ENCODE measurements at regions not wholly inside any gene's neighbourhood (a gene's known extent, or its start where the extent isn't known, plus 50 kb on each side); places are given as distances from the start of the nearest gene placed in this dataset.
"Not testable (repeated sequence)": the region's sequence is repeated elsewhere in the genome, so short reads cannot be mapped to it uniquely, and the experiment has no call there.

DNA sequence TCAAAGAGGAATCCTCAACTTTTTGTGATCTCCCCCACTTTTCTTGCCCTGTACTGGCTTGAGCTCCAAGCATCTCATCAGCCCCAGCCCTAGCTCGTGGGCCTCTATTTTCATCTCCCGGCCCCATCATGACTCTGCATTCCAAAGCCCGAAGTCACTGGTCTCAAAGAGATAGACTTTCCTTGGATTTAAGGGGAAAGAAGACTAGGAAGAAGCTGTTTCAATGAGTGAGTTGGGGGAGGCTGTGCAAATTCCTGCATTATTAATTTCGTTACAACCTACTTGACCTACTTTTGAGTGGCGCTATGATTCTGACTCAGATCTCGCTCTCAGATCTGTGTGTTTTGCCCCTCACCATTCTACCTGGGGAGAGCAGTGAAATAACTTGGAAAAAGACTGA, 266.6 kb upstream of the TBL1XR1 start:
- peak; percentile 96 for DNase-seq

DNA sequence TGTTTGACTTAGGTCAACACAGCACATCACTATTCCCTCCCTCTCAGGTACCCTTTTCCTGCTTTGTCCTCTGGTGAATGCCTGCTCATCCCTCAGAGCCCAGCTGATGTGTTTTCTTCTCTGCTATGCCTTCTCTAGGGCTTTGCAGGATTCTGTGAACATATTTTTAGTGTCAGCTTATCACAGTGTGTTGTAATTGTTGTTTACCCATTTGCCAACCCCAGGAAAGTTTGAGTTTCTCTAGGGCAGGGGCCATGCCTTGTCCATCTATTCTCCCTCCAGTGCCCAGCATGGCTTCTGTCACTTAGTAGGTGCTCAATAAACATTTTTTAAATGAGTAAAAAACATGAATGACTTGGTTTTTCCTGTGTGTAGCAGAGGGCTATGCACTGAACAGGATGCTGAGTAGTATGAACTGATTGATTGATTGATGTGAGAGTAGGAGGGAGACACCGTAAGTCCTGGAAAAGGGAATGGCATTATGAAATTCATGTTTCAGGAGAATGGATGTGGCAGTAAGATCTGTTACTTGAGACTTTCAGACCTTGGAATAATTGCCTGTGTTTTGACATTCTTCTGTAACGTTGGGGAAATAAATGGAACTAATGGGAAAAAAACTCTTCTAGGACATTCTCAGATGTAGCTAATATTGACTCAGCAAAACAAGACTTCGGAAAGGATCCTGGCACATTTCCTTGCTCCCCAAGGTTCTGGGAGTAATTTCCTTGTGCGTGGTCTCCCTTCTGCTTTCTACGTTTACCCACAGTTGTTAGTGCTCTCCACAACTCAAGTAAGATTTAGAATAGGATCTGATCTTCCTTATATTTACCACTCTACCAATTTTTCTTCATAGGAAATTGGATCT, 267.3 kb upstream of the TBL1XR1 start:
- peak; percentile 34 for DNase-seq

DNA sequence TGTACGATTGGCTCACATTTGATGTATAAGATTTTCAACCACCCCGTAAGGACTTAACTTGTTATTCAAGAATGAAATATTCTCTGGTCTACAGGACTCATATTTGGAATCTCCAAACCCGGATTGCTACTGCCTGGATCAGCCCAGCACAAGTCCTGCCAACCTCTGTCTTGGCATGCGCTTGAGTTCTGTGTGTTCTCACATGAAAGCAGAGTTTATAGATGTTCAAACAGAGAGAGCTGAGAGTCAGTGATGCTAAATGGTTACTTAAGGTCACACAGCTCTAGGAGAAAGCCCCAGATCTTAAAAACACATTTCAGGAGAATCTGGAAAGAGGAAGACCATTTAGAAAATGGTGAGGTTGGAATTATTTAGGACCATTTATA, 268.0 kb upstream of the TBL1XR1 start:
- no peak for DNase-seq

DNA sequence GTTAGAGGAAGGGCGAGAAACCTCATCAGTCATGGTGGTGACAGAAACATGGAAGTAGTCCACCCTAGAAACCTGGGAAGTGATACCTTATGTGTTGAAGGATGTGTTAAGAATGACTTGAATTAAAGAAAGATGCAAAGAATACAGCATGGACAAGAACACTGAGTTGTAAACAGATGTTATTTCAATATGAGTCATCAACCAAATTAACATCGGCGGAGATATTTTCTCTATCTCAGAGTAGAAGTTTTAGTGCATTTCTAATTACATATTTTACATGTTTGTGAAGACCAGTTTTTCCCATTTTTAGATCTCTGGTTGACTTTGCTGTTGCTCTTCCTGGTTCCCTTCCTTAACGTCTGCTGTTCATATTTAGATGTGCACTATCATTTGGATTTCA, 268.8 kb upstream of the TBL1XR1 start:
- peak; percentile 57 for DNase-seq

DNA sequence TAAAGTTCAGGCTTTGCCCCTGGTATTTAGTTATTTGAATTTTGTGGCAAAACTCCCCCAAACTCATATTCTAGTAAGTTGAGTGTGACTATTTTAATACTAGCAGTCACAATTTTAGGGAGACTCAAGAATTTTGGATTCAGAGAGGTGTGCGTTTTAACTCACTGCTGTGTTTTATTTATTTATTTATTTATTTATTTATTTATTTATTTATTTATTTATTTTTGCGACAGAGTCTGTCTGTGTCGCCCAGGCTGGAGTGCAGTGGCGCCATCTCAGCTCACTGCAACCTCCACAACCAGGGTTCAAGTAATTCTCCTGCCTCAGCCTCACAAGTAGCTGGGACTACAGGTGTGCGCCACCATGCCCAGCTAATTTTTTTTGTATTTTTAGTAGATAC, 269.3 kb upstream of the TBL1XR1 start:
- DNase-seq, result not testable (repeated sequence)

DNA sequence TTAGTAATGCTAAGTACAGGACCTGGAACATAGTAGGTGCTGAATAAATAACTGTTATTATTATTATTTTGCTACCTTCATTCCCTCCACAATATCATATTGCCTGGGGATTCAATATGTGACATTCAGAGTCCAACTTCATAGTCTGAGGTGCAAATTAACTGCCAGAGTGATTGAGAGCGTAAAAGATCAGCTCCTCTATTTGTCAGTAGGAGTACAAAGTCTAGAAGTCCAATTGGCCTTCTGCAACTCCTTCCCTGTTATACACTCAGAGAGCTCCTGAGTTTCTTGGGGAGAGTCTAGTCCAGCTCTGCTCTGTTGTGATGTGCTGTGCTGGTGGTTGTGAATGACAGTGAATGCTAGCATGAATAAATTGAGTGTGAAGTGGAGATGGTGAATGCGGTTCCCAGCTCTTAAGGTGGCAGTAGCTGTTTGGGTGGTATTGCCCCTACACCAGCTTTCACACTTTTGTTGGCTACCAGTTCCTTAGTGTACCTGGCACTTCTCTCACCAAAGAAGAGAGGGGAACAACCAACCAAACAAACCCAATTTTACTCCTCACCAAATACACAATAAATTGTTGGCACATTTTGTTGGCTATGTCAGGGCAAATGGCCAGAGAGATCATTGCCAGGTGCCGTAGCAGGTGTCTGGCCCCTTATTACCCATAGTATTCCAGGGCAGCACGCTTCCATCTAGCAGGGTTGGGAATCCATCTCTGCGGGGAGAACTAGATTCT, 270.1 kb upstream of the TBL1XR1 start:
- no peak for DNase-seq

DNA sequence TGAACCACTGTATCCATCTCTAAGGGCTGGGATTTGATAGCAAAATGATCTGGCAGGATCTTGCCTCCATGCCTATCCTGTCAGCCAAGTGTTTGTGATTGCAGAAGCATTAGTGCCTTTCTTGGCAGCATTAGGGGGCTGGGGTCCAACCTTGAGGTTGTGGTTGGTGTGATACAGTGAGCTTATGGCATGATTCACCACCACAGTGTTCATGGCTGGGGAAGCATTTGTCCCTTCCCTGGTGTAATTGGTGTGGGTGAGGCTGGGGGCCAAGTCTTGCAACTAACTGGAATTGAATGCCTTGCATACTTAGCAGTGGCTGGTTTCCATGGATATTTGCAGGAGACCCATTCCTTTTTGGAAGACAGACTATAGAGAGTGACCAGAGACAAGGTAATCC, 271.0 kb upstream of the TBL1XR1 start:
- peak; percentile 100 for DNase-seq

DNA sequence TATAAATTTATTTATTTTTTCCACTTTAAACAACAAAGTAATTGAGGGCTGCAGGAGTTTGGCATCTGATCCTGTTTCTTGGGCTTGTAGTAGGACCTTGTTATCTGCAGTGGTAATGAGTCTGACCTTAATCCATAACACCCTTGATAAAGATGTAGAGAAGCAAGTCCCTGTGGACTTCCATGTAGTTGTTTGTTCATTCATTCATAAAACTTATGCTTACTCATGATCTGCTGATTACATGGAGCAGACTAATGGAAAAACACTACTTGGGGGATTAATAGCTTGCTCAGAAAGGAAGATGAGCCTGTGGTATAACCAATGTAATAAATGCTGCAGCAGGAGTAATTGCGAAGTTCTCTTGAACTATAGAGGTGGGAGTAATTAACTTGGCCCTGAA, 271.5 kb upstream of the TBL1XR1 start:
- DNase-seq, result peak; percentile 64

DNA sequence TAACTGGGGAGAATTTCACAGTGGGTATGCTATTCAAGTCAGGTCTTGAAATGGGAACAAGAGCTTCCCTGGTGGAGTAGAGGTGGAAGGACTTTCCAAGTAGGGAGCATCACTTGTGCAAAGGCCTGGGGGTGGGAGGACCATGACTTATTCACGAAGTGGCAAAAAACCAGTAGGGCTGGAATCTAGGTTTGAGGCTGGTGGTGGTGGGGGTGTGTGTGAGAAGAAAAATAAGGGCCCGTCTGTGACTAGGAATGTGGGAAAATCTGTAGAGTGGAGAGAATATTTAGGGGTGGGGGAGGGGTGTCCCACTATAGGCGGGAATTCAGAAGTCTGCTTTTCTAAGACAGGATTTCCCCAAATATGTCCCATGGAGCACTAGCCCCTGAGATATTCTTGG, 271.9 kb upstream of the TBL1XR1 start:
- peak; percentile 55 for DNase-seq

DNA sequence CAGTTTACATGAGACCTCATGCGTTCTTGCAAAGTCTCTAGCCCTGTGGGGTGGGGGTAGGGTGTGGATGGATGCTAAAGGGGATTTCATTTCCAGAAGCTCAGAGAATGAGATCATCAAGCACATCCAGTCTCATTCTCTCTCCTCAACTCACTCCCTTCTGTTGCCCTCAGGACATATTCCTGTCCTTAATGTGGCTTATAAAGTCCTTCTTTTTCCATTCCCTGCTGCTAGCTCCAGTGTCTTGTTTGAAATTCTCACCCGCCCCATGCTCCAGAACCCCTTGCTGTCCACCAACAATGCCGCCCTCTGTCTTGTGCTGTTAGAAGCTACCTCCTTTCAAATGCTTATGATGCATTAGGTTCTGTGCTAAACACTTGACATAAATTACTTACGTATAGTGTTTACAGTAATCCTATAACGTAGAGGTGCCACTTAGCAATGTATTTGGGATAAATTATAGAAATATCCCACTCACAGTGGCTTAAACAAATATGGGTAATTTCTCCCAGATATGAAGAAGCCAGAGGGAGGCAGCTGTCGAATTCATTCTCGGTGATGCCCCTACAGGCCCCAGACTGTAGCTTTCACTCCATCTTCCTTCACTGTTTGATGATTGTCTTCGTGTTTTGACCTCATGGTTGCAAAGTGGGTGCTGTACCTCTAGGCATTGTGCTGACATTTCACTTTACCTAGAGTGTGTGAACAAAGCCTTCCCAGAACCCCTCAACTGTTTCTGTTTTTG, 273.1 kb upstream of the TBL1XR1 start:
- peak; percentile 84 for DNase-seq

DNA sequence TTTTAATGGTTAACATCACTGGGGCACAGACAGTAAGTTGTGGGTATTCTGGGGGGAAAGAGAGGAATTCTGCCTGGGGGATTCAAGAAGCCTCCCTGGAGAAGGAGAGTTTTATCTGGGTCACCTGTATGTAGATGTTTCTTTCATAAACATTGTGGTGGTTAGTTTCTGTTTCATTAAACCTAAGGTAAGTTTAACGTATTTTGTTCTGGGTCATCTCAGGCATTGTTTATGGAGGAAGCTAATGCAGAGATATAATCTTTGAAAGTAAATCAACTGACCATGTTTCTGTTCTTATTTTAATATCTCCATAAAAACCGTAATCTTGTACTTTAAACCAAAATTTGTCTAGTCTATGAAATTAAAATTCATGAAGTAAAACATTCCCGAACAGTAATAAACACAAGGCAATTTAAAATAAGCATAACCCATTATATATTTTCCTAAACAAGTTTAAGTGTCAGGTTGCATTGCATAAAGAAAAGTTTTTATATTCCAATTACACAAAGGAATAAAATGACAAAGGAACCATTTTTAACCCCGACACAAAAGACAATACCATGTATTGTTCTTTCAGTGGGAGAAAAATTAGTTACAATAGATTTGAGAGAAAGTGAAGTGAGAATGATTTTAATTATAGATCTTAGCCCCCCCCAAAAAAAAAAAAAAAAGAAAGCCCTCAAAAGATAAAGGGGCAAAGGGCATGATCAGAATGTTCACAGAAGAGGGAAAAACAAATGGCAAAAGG, 274.6 kb upstream of the TBL1XR1 start:
- DNase-seq, result no peak

DNA sequence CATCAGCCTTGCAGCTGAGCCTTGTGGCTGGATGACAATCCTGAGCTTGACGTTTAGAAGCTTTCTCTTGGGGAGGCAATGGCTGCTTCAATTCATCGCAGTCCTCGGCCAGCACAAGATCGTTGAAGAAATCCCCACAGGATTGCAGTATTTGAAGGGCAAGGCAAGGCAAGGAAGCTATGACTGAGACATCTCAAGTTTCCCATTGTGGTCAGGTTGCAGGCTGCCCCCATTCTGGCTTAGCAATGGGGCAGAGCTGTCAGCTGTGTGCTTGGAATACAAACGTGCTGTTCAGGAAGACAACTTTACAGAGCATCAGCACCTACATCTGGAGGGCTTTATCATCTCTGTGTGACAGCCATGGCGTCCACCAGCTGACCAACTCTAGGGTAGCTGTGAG, 275.9 kb upstream of the TBL1XR1 start:
- peak; percentile 69 for DNase-seq

DNA sequence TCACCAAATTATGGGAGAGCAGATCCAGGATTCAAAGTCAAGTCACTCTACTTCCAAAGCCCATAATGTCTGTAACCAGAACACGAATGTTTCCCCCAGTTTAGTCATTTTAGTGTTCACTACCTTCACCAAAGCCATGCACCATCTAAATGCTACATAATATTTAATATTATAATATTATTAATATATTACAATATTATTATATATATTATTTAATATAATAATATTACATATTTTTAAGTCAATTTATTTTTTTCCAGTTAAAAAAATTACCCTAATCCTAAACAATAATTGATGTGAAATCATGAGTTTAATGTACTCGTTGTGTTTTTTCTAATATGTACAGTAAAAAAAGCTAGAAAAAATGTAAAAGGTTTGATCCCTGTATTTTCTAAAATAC, 276.6 kb upstream of the TBL1XR1 start:
- DNase-seq, result no peak

DNA sequence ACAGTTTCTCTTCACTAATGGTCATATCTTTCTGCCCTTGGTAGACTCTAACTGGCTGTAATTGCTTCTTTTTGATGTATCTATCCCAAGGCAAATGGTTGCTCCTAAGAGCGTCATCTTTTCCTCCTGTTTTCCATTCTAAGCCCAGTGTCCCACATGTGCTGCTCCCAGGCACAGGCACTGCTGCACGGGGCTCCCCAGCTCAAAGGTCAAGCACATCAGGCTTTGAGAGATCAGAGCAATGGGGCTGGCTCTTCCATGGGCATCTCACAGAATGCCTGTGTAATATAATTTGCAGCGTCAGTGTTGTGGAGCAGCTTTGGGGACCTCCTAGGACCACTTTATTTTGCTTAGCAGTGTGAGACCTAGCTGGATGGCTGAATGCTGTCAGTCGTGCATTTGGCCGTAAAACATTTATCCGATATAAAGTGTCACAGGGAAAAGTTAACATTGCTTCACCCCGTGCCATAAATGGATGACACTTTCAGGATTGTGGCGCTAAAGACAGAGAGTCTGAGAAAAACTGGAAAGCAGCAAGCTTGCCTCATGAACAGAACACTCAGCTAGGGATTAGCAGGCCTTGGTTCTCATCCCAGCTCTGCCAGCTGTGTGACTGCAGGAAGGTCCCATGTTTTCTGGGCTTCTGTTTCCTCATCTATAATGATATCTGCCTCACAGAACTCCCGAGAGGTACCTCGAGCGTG, 277.5 kb upstream of the TBL1XR1 start:
- no peak for DNase-seq

DNA sequence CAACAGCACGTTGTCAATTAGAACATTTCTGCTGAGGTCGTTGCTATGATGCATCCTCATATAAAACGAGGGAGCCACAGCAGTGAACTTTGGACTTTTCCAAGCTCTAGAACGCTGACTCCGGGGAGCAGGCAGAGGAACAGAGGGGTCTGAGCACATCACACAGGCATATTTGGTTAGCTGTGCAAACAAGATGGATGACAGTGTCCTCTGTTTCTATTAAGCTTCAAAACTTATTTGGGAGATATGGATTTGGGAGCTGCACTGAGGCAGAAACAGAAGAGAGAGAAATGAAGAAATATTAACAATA, 278.0 kb upstream of the TBL1XR1 start:
- DNase-seq, result no peak

DNA sequence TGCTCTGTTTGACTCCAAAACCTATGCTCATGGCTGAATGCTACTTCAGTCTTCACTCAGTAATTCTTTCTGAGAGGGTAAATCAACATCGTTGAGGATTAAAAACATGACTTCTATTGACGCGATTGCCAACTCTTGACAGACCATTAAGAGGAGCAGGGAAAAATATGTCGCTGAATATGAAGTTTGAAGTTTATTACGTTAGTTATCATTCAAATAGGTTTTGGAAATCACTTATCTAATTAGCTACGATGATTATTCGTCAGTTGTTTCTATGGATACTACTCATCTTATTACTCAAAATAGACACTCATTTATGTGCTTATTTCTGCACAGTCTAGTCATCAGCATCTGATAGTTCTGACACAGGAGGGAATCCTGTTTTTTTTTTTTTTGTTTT, 279.2 kb upstream of the TBL1XR1 start:
- no peak for DNase-seq

DNA sequence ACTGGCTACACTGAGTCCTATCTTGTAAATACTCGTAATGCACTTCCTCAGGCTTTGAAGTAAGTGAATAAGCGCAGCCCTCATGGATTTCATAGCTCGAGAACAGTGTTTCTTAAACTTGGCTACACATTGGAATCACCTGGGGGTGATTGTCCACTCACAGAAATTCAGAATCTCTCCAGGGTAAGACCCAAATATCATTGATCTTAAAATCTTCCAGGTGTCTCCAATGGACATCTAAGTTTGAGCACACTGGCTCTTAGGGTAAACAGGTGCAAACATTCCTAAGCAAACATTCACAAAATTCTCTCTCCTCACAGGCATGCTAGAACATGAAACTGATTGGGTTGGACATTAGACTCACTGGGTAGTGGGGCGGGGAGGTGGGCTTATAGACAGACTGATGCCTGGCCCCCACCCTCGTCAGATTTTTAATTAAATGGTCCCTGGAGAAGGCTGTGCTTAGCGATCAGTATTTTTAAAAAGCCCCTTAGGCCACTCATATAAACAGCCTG, 279.7 kb upstream of the TBL1XR1 start:
- no peak for DNase-seq

DNA sequence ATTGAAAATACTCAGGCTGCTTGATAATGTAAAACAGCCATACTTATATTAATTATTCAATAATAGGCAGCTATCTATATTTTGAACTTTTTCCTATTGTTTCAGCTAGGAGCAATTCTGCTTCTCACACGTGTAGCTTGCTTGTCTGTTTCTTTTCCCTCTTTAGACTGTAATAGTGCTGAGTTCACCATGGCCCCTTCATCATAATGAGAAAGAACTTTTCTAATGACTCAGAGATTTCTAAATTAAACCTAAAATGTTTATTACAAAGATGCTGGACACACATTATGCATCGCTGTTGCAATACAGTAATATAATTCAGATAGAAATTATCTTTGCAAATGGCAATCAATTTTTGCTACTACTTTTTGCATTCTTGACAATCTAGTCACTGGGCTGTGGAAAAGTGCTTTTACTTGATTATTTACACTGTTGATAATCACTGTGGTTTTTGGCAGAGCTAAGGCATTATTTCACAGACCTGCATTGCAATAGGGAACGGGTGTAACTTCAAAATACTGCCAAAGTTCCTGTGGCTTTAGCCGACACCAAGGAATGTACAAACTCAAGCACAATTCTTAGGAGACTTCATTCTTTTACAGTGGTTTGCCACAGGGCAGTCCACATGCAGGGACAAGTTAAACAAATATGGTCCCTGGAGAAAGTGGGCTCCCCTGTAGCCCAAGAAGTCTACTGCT, 281.0 kb upstream of the TBL1XR1 start:
- DNase-seq, result peak; percentile 100

DNA sequence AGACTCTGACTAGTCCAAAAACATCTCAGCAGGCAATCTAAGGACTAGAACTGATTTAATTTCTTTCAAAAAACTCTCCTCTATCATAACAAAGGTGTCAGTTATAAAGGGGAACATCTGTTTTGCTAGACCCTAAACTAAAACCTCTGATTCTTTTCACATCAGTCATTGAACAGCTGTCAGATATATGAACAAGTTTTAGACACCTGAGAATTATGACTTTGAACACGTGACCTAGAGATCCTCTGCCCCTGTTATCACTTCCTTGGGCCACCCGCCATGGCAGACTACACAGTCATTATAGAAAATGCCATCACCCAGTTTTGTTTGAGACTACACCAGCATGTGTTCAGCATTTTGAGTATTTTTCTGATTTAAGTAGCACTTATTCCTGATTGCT, 282.3 kb upstream of the TBL1XR1 start:
- DNase-seq, result no peak

DNA sequence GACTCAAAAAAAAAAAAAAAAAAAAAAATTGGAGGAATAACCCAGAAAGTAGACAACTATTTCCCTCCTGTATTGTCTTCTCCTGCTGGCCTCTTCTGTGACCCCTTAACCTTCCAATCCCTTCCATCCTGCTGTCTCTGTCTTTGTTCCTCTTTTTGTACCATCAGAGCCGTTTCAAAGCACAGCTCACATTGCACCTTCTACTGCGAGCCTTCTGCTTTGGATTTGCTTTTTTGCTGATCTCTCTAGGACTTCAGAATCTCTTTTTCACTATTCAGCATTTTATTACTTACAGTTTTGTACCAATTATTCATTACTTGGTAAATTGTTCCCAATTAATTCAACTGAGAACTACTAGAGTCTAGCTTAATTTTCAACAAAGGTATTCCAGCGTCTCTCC, 284.0 kb upstream of the TBL1XR1 start:
- no peak for DNase-seq

DNA sequence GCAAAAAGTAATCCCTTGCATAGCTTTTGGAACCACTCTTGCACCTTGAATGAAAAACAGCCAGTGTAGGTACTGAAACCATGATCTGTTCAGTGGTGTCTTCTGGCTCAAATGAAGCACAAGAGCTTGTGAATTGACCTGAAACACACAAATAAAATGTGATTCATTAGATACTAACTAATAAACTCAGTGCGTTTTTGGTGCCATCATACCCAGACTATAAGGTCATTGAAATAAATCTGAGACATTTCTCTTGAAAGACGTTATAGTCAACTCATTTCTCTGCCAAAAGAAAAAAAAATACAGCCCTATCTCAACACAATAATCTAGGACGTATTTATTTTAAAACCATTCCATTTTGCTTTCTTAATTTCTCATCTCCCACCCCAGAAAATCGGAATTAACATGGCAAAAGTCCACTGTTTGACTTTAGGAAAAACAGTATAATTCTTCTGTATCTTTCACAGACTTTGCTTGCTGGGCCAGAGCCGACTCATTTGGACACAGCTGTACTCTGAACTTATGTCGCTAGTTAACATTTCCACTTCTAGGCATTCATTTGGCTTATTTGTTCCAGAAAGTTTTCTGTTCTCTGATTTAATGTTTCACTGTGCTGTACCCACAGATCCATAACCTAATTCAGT, 284.9 kb upstream of the TBL1XR1 start:
- peak; percentile 53 for DNase-seq

Data from fibroblast of skin of right biceps (primary cell).